ENCODE measurements at regions not wholly inside any gene's neighbourhood (a gene's known extent, or its start where the extent isn't known, plus 50 kb on each side); places are given as distances from the start of the nearest gene placed in this dataset.

DNA sequence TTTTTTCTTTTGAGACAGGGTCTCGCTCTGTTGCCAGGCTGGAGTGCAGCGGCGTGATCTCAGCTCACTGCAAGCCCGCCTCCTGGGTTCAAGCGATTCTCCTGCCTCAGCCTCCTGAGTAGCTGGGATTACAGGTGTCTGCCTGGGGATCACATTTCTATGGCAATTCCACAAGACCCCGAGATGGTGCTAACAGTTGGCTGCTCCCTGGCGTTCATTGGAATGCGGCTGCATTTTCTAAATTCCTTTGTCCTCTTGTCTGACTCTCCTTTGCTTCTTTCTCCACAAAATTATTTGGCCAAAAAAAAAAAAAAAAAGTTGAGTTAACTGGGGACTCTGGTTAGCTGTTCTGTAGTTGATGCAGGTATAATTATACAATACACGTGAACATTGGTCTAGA, 176.4 kb downstream of the ETS2 start:
- DNase-seq (ENCODE audit: low spot score in 2 of 2): no peak
- H3K4me3 ChIP-seq: no peak overlapping the region

DNA sequence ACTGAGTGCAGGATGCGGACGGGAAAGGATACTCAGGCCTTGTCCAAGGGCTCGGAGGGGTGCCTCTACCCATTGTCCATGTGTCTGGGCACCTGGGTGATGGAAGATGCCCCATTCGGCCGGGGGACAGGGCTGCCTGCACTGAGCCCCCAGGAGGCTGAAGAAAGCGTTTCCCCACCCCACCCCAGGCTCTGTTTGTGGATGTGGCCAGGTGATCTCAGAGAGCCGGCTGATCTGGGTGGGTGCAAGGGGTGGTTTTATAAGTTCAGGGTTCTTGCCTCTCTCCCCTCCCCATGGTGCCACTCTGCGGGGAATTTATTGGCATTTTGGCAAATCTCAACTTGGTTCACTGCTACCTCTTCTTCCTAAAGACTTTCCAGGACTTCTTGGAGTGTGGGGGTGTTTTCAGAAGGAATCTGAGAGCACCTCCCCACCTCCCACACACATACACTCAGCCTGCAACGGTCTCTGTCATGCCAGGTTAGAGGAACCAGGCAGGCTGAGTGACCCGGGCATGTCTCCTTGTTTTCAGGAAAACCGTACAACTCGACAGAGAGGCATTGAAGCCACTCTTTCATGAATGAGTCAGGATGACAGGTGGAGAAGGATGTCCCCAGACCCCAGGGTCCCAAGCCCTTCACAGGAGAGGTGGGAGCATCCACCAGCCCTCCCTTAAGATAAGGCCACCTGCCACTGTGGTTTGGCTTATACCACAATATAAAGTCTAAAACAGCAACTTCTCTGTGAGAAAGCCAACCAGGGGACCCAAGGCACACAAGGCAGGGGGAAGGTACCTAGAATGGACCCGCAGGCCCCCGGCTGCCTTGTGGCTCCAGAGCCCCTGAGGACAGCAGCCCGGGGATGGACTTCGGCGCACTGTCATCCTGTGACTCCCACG, 174.9 kb downstream of the ETS2 start:
- no peaks in the 10 kb centered on the region for H3K36me3 ChIP-seq
- no peak overlapping the region for H3K4me3 ChIP-seq
- no peaks in the 10 kb centered on the region for H3K9me3 ChIP-seq
- no peak for DNase-seq (ENCODE audit: low spot score in 2 of 2)
- H3K27me3 ChIP-seq: no peaks in the 10 kb centered on the region
- H3K4me1 ChIP-seq: peaks cover 0 to 18% (median 10%) of the 10 kb centered on the region in 4 donors
- no peak for TF ChIP-seq EP300 (IDR thresholded peaks at IDR 0.05)
- TF ChIP-seq POLR2A (IDR thresholded peaks at IDR 0.05): no peak
- TF ChIP-seq, protein P1, sequence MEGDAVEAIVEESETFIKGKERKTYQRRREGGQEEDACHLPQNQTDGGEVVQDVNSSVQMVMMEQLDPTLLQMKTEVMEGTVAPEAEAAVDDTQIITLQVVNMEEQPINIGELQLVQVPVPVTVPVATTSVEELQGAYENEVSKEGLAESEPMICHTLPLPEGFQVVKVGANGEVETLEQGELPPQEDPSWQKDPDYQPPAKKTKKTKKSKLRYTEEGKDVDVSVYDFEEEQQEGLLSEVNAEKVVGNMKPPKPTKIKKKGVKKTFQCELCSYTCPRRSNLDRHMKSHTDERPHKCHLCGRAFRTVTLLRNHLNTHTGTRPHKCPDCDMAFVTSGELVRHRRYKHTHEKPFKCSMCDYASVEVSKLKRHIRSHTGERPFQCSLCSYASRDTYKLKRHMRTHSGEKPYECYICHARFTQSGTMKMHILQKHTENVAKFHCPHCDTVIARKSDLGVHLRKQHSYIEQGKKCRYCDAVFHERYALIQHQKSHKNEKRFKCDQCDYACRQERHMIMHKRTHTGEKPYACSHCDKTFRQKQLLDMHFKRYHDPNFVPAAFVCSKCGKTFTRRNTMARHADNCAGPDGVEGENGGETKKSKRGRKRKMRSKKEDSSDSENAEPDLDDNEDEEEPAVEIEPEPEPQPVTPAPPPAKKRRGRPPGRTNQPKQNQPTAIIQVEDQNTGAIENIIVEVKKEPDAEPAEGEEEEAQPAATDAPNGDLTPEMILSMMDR (IDR thresholded peaks at IDR 0.05): no peak
- H3K27ac ChIP-seq: no peak overlapping the region
- WGBS, 2 donors: 74 to 86% methylated on average over 15 to 18 of the region's 18 CpGs

More for the DNA sequence above, 176.4 kb downstream of the ETS2 start:
- Histone ChIP-seq H3K27me3 (no peaks in the 10 kb centered on the region), H3K36me3 (no peaks in the 10 kb centered on the region), H3K9me3 (no peaks in the 10 kb centered on the region), H3K4me1 (peaks cover 0 to 30% (median 15%) of the 10 kb centered on the region in 4 donors), H3K27ac (no peak overlapping the region)
- WGBS, 2 donors: 68 to 73% methylated on average over 9 of the region's 9 CpGs
- TF ChIP-seq POLR2A (IDR thresholded peaks at IDR 0.05): no peak
- no peak for TF ChIP-seq EP300 (IDR thresholded peaks at IDR 0.05)
- TF ChIP-seq, protein P1 (IDR thresholded peaks at IDR 0.05): no peak

DNA sequence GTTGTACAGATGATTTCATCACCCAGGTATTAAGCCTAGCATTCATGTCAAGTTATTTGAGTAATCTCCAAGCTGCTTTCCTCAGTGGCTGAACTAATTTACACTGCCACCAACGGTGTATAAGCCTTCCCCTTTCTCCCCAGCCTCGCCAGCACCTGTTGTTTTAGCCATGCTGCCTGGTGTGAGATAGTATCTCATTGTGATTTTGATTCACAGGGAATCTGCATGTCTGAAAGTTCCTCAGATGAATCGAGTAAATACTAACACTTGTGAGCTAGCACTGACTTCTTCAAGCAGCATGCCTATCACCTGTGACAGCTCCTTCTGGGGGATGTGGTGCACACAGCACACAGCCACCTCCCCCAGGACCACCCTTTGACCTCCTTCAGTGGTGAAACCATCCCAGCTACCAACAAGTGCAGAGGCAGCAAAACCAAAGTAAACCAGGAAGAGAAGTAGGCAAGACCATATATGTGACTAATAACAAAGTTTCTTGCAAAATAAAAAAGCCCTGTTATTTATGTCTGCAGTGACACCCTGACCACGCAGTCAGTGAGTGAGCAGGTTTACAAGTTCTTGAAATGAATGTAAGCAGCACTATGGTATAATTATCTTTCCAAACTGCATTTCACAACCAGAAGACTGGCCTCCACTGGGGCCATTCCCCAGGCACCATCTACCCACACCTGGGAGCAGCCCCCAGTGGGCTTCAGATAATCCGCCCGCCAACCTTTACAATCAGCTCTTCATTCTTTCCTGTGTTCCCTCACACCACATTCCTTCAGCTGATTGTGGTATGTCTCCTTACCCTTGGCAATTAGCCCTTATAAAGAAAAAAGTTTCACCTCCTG, 173.8 kb downstream of the ETS2 start:
- no peak for DNase-seq (ENCODE audit: low spot score in 2 of 2)
- TF ChIP-seq, protein P1 (IDR thresholded peaks at IDR 0.05): no peak
- TF ChIP-seq EP300 (IDR thresholded peaks at IDR 0.05) (peak in 1 of 2 donors; percentile 19), POLR2A (IDR thresholded peaks at IDR 0.05) (no peak)
- H3K4me3 ChIP-seq: no peak overlapping the region
- no peaks in the 10 kb centered on the region for H3K36me3 ChIP-seq
- WGBS, 2 donors: 67% methylated on average over 6 of the region's 6 CpGs
- H3K27ac ChIP-seq: no peak overlapping the region
- H3K4me1 ChIP-seq: peaks cover 0 to 6% (median under 1%) of the 10 kb centered on the region in 4 donors
- no peaks in the 10 kb centered on the region for H3K27me3 ChIP-seq
- H3K9me3 ChIP-seq: no peaks in the 10 kb centered on the region

DNA sequence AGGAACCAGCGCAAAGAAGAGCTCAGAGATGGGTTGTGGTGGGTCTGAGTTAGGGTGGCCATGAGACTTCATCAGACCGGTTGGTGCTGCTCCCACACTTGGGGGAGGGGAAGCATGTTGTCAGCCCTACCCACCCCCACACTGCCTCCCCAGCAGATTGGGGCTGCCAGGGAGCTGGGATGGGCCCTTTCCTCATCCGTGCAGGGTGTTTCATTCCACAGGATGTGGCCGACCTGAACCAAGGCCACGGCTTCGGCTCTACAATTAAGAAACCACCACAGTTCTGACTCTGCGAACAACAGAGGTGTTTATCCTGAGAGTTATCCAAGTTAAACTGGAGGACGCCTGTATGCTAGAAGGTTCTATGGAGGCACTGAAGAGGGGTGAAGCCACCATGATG, 171.2 kb downstream of the ETS2 start:
- WGBS, 2 donors: 87 to 92% methylated on average over 8 of the region's 8 CpGs
- no peak overlapping the region for H3K4me3 ChIP-seq
- no peaks in the 10 kb centered on the region for H3K9me3 ChIP-seq
- no peak for DNase-seq (ENCODE audit: low spot score in 2 of 2)
- no peaks in the 10 kb centered on the region for H3K27me3 ChIP-seq
- no peaks in the 10 kb centered on the region for H3K36me3 ChIP-seq
- H3K27ac ChIP-seq: no peak overlapping the region
- no peaks in the 10 kb centered on the region for H3K4me1 ChIP-seq
- TF ChIP-seq EP300 (IDR thresholded peaks at IDR 0.05): no peak
- TF ChIP-seq, protein P1 (IDR thresholded peaks at IDR 0.05): no peak
- TF ChIP-seq POLR2A (IDR thresholded peaks at IDR 0.05): no peak
